ENCODE measurements at regions not wholly inside any gene's neighbourhood (a gene's known extent, or its start where the extent isn't known, plus 50 kb on each side); places are given as distances from the start of the nearest gene placed in this dataset.

GRCh38 chr4:72974694-72975487 is 94.6 kb downstream of the COX18 start:
- TF ChIP-seq, protein P1, sequence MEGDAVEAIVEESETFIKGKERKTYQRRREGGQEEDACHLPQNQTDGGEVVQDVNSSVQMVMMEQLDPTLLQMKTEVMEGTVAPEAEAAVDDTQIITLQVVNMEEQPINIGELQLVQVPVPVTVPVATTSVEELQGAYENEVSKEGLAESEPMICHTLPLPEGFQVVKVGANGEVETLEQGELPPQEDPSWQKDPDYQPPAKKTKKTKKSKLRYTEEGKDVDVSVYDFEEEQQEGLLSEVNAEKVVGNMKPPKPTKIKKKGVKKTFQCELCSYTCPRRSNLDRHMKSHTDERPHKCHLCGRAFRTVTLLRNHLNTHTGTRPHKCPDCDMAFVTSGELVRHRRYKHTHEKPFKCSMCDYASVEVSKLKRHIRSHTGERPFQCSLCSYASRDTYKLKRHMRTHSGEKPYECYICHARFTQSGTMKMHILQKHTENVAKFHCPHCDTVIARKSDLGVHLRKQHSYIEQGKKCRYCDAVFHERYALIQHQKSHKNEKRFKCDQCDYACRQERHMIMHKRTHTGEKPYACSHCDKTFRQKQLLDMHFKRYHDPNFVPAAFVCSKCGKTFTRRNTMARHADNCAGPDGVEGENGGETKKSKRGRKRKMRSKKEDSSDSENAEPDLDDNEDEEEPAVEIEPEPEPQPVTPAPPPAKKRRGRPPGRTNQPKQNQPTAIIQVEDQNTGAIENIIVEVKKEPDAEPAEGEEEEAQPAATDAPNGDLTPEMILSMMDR (conservative IDR thresholded peaks at IDR 0.05) = no peak
- TF ChIP-seq EZH2 (IDR thresholded peaks at IDR 0.05; ENCODE audit: low read depth) = no peak
